HCT116 (cell line): ENCODE measurements at regions not wholly inside any gene's neighbourhood (a gene's known extent, or its start where the extent isn't known, plus 50 kb on each side); places are given as distances from the start of the nearest gene placed in this dataset.

ENCODE experiments used
- ATAC-seq: fragments of 200-7000 bp; cut with Tn5 transposase; 2 replicates; pipeline ENCODE4 v1.9.1; 2020; ENCODE audit warnings: mild to moderate bottlenecking, moderate library complexity
- BruUV-seq: library from RNA; stranded (reverse); fragments of 400-500 nt; replicated peaks from 2 replicates; lab custom pipeline; 2021; lab: Mats Ljungman, UMichigan
- CTCF ChIA-PET: fragments of 300-600 bp; sonication (Branson Sonifier 250); formaldehyde crosslinking; loops from one replicate; lab custom pipeline; 2021; ENCODE audit warnings: antibody characterized with exemption; lab: Charles Lee
- POLR2A ChIA-PET: fragments of 300-600, 350-600 bp; sonication (Branson Sonifier 250); formaldehyde crosslinking; loops from one replicate; lab custom pipeline; 2021; ENCODE audit warnings: antibody characterized with exemption; lab: Charles Lee
- RAD21 ChIA-PET, 2 experiments: fragments of 300-600 bp; sonication (Branson Sonifier 250); formaldehyde crosslinking; loops; one replicate each; lab custom pipeline; 2023; ENCODE audit warnings: low total read pairs in 2 of 2; ENCODE audit not compliant: uncharacterized antibody in 2 of 2, unreplicated experiment in 2 of 2, low non-redundant PET in 1 of 2; lab: Charles Lee
- DNase-seq: peaks from one replicate; pipeline ENCODE4 v3.0.0-alpha.2; 2010; ENCODE audit warnings: low read depth, low spot score
- H2AFZ ChIP-seq: fragments of 200-600 bp; shearing (Covaris generic), sonication (generic); 2 replicates; pipeline ENCODE4 v1.6.1; 2017; ENCODE audit warnings: low read depth, mixed run types, mixed read lengths, antibody characterized with exemption, low read length; ENCODE audit not compliant: poor library complexity, severe bottlenecking
- H3K27ac ChIP-seq: 2 replicates; pipeline ENCODE4 v1.5.1; 2012; ENCODE audit warnings: low read depth, low read length
- H3K27me3 ChIP-seq: fragments of 200-600 bp; sonication (generic); 2 replicates; pipeline ENCODE4 v1.6.1; 2016; ENCODE audit warnings: mixed run types, low read length, mixed read lengths; ENCODE audit not compliant: insufficient read depth
- H3K36me3 ChIP-seq, 2 experiments: fragments of 200-500 bp in 1 of 2; fragments of 200-600 bp in 1 of 2; sonication (Bioruptor generic) in 1 of 2; sonication (generic) in 1 of 2; 2 replicates each; pipeline versions ENCODE4 v1.5.1 to v1.6.1; 2014 to 2016; ENCODE audit warnings: low read length in 2 of 2, inconsistent platforms in 1 of 2, mixed read lengths in 1 of 2, mixed run types in 1 of 2; ENCODE audit not compliant: insufficient read depth in 2 of 2, control insufficient read depth in 1 of 2
- H3K4me1 ChIP-seq, 2 experiments: fragments of 200-600 bp in 1 of 2; sonication (generic) in 1 of 2; 2 replicates each; pipeline versions ENCODE4 v1.5.1 to v1.6.1; 2012 to 2017; ENCODE audit warnings: low read length in 2 of 2, inconsistent platforms in 1 of 2, mild to moderate bottlenecking in 1 of 2, mixed read lengths in 1 of 2, mixed run types in 1 of 2, moderate library complexity in 1 of 2; ENCODE audit not compliant: insufficient read depth in 2 of 2, control insufficient read depth in 1 of 2
- H3K4me2 ChIP-seq: fragments of 200-600 bp; sonication (generic); 2 replicates; pipeline ENCODE4 v1.6.1; 2017; ENCODE audit warnings: mixed run types, low read length, mixed read lengths
- H3K4me3 ChIP-seq, 2 experiments: fragments of 200-600 bp in 1 of 2; sonication (generic) in 1 of 2; replicated peaks in 1 of 2; 2 replicates each; pipeline ENCODE4 v1.5.1; 2011 to 2016; ENCODE audit warnings: low read length in 2 of 2, control low read depth in 1 of 2, low read depth in 1 of 2, mild to moderate bottlenecking in 1 of 2, mixed read lengths in 1 of 2, mixed run types in 1 of 2
- H3K79me2 ChIP-seq: fragments of 200-600 bp; sonication (generic); 2 replicates; pipeline ENCODE4 v1.6.1; 2017; ENCODE audit warnings: mild to moderate bottlenecking, mixed run types, low read length, moderate library complexity, mixed read lengths; ENCODE audit not compliant: insufficient read depth
- H3K9ac ChIP-seq: fragments of 200-600 bp; sonication (generic); 2 replicates; pipeline ENCODE4 v1.6.1; 2016; ENCODE audit warnings: low read length, mixed read lengths
- H3K9me2 ChIP-seq: fragments of 200-600 bp; sonication (generic), shearing (Covaris generic); 2 replicates; pipeline ENCODE4 v1.6.1; 2017; ENCODE audit warnings: mixed run types, mild to moderate bottlenecking, moderate library complexity; ENCODE audit not compliant: insufficient read depth
- H3K9me3 ChIP-seq, 2 experiments: fragments of 200-500 bp in 1 of 2; fragments of 200-600 bp in 1 of 2; sonication (Bioruptor generic) in 1 of 2; sonication (generic) in 1 of 2; 2 replicates each; pipeline ENCODE4 v1.6.1; 2014 to 2017; ENCODE audit warnings: low read length in 2 of 2, mixed read lengths in 2 of 2, inconsistent platforms in 1 of 2, low read depth in 1 of 2, mild to moderate bottlenecking in 1 of 2, mixed run types in 1 of 2, moderate library complexity in 1 of 2; ENCODE audit not compliant: control insufficient read depth in 1 of 2, insufficient read depth in 1 of 2
- H4K20me1 ChIP-seq: fragments of 200-600 bp; sonication (generic), shearing (Covaris generic); 2 replicates; pipeline ENCODE4 v1.6.1; 2017; ENCODE audit warnings: mixed run types, mild to moderate bottlenecking, moderate library complexity; ENCODE audit not compliant: insufficient read depth
- ELF1 ChIP-seq: IDR thresholded peaks from 2 replicates; pipeline ENCODE4 v1.6.1; 2012; ENCODE audit warnings: low read depth, borderline replicate concordance
- FOSL1 ChIP-seq: IDR thresholded peaks from 2 replicates; pipeline ENCODE4 v1.6.1; 2012; ENCODE audit warnings: low read depth
- MAX ChIP-seq: IDR thresholded peaks from 2 replicates; pipeline ENCODE4 v1.6.1; 2012
- POLR2AphosphoS5 ChIP-seq: IDR thresholded peaks from 2 replicates; pipeline ENCODE4 v1.6.1; 2011; ENCODE audit warnings: mild to moderate bottlenecking, low read depth, low read length, moderate library complexity
- RAD21 ChIP-seq: IDR thresholded peaks from 2 replicates; pipeline ENCODE4 v1.6.1; 2012; ENCODE audit warnings: low read depth, mild to moderate bottlenecking
- SRF ChIP-seq: IDR thresholded peaks from 2 replicates; pipeline ENCODE4 v1.6.1; 2012; ENCODE audit warnings: low read depth
- TCF7L2 ChIP-seq: IDR thresholded peaks from 2 replicates; pipeline ENCODE4 v1.7.0; 2011; ENCODE audit warnings: borderline replicate concordance, inconsistent platforms; ENCODE audit not compliant: insufficient read depth, insufficient read length; ENCODE audit errors: extremely low read depth
- intact Hi-C: fragments of 100-400 bp; cut with micrococcal nuclease; formaldehyde crosslinking; loops from 2 replicates; pipeline ENCODE4 v1.10.0; 2022
- TF ChIP-seq, protein P1 (sequence below): IDR thresholded peaks from 2 replicates; pipeline ENCODE4 v1.6.1; 2012; ENCODE audit warnings: low read depth

GRCh38 chr12:108425238-108425795 is 86.2 kb upstream of the CMKLR1 start:
- CTCF ChIA-PET, result no interaction called here
- POLR2A ChIA-PET, result no interaction called here
- H3K27me3 ChIP-seq, result peaks cover 31% of the 10 kb centered on the region
- no peak for TF ChIP-seq FOSL1
- no peak for TF ChIP-seq TCF7L2
- no peak for TF ChIP-seq ELF1
- TF ChIP-seq, protein P1, sequence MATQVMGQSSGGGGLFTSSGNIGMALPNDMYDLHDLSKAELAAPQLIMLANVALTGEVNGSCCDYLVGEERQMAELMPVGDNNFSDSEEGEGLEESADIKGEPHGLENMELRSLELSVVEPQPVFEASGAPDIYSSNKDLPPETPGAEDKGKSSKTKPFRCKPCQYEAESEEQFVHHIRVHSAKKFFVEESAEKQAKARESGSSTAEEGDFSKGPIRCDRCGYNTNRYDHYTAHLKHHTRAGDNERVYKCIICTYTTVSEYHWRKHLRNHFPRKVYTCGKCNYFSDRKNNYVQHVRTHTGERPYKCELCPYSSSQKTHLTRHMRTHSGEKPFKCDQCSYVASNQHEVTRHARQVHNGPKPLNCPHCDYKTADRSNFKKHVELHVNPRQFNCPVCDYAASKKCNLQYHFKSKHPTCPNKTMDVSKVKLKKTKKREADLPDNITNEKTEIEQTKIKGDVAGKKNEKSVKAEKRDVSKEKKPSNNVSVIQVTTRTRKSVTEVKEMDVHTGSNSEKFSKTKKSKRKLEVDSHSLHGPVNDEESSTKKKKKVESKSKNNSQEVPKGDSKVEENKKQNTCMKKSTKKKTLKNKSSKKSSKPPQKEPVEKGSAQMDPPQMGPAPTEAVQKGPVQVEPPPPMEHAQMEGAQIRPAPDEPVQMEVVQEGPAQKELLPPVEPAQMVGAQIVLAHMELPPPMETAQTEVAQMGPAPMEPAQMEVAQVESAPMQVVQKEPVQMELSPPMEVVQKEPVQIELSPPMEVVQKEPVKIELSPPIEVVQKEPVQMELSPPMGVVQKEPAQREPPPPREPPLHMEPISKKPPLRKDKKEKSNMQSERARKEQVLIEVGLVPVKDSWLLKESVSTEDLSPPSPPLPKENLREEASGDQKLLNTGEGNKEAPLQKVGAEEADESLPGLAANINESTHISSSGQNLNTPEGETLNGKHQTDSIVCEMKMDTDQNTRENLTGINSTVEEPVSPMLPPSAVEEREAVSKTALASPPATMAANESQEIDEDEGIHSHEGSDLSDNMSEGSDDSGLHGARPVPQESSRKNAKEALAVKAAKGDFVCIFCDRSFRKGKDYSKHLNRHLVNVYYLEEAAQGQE, result no peak
- TF ChIP-seq SRF, result no peak
- TF ChIP-seq MAX, result no peak
- no peak for TF ChIP-seq RAD21
- no peak for TF ChIP-seq POLR2AphosphoS5
- intact Hi-C loops, result no loop called here
- RAD21 ChIA-PET, result no interaction called here
- no peak overlapping the region for H3K9ac ChIP-seq
- H3K9me3 ChIP-seq, result no peaks in the 10 kb centered on the region
- H3K4me3 ChIP-seq, result no peak overlapping the region
- H3K4me1 ChIP-seq, result no peaks in the 10 kb centered on the region
- H4K20me1 ChIP-seq, result no peaks in the 10 kb centered on the region
- H2AFZ ChIP-seq, result no peak overlapping the region
- no peaks in the 10 kb centered on the region for H3K9me2 ChIP-seq
- DNase-seq (no peak), ATAC-seq (no peak)
- no peak overlapping the region for H3K4me2 ChIP-seq
- H3K27ac ChIP-seq, result no peak overlapping the region
- H3K36me3 ChIP-seq, result no peaks in the 10 kb centered on the region
- H3K79me2 ChIP-seq, result no peaks in the 10 kb centered on the region
- BruUV-seq, result no TSS peak
